GM21717 (cell line): ENCODE measurements at regions not wholly inside any gene's neighbourhood (a gene's known extent, or its start where the extent isn't known, plus 50 kb on each side); places are given as distances from the start of the nearest gene placed in this dataset.

ENCODE experiments used
- ATAC-seq: cut with Tn5 transposase; IDR thresholded peaks from one replicate; pipeline ENCODE4 v1.9.1; 2021; ENCODE audit warnings: mild to moderate bottlenecking, moderate library complexity; ENCODE audit not compliant: unreplicated experiment

GRCh38 chr3:15942936-15943335 is 145.2 kb upstream of the ANKRD28 start:
- no peak for ATAC-seq

GRCh38 chr3:15948388-15948787 is 150.6 kb upstream of the ANKRD28 start:
- no peak for ATAC-seq

GRCh38 chr3:15952543-15953175 is 154.9 kb upstream of the ANKRD28 start:
- no peak for ATAC-seq

DNA sequence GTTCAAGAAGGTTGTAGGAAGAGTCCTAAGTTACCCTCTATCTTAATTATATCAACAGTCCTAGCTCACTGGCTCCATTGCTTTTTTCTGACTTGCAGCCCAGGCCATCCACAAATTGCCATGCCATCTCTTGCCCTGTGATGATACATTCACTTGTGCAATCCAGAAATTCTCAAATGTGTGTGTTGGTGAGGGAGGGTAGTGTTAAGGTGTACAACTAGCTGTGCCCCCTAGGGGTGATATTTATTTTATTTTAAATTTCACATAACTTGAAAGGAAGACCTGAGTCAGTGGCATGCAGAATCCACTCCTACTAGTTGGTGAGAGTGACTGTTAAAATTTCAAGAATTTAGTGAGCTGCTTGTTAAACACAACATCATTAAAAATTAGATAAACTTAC is 156.1 kb upstream of the ANKRD28 start:
- no peak for ATAC-seq

GRCh38 chr3:15955968-15956367 is 158.2 kb upstream of the ANKRD28 start:
- ATAC-seq, result no peak

- ATAC-seq, result no peak
Measured at GRCh38 chr3:15958692-15959433, 161.1 kb upstream of the ANKRD28 start.

GRCh38 chr3:15959434-15959811 is 161.6 kb upstream of the ANKRD28 start:
- no peak for ATAC-seq

- no peak for ATAC-seq
Measured at GRCh38 chr3:15964605-15965442, 167.0 kb upstream of the ANKRD28 start.

DNA sequence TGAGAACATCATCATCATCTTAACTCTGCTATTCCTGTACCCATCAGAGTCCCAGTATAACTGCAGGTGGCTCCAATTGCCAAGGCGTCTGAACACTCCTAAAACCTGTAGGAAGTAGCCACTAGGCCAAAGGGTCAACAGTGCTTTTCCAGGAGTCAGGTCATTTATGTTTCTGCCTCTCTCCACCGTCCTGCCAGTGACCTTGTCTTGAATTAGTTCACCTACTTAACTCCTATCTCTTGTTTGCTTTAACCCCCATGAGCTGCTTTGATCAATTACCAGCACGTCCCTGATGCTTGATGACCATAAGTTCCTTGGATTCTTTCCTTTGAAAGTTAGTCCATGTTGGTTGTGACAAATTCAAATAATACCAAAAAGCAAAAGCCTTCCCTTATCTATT is 169.8 kb upstream of the ANKRD28 start:
- no peak for ATAC-seq

DNA sequence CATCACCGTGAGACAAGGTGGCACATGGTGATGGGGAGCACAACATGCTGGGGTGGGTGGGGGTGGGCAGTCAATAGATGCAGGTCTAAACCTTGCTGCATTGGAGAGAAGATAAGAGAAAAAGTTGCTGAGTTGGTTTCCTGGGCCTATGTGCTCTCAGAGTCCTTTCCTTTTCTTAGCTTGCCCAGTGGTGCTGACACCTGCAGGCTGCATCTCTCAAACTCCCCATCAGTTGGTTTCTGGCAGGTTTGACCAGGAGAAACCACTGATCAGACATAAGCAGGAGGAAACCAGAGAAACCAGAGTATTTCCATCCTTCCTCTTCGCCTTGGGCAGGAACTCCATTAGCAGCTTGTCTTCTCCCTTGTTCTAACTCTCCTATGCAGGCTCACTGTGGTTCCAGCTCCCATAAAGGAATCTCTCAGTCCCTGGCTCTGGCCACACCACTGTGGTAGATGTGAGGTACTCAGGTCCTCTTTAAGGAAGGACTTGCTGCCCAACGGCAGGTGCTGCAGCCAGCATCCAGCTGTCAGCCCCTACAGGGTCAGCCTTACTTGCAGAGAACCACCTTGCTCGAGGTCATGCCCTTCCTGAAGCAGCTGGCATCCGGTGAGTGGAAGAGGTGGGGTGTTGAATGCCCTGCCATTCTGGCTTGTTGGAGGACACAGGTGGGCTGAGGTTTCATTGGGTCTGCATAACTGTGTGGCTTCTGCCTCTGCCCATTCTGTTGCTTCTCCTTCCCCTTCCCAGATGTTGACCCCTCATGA is 172.3 kb upstream of the ANKRD28 start:
- no peak for ATAC-seq

DNA sequence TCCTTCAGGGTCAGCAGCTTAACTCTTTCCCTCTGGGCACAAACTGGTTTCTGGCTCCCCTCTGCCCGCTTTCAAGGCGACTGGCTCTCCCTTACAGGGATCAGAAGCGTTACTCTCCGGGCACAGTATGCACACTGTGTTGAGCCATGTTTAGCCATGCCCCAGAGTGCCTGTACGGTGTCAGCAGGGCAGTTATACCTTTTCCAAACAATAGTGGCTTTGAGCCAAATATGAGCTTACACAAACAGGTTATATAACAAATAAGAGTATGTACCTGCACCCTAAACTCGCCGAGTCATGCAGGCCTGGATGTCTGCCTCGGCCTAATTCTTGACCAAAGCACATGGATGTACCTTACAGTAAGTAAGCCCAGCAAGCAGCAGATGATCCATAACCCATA is 175.6 kb upstream of the ANKRD28 start:
- ATAC-seq, result no peak

DNA sequence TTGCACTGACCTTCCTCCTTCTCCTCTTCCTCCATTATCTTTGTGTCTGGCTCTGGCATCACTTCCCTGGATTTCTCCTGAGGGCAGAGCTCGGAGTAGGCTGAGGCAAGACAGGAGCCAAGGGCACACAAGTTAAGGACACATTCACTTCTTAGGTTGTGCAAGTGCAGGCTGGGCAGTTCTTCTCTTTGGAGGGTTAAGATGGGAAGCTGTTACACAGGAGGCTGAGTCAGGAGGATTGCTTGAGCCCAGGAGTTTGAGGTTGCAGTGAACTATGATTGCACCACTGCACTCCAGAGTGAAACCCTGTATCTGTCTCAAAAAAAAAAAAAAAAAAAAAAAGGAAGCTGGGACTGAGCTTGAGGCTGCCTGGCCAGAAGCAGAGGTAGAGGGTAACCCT is 176.2 kb upstream of the ANKRD28 start:
- ATAC-seq, result no peak

GRCh38 chr3:15974647-15975046 is 176.9 kb upstream of the ANKRD28 start:
- no peak for ATAC-seq

GRCh38 chr3:15976524-15976923 is 178.7 kb upstream of the ANKRD28 start:
- no peak for ATAC-seq

DNA sequence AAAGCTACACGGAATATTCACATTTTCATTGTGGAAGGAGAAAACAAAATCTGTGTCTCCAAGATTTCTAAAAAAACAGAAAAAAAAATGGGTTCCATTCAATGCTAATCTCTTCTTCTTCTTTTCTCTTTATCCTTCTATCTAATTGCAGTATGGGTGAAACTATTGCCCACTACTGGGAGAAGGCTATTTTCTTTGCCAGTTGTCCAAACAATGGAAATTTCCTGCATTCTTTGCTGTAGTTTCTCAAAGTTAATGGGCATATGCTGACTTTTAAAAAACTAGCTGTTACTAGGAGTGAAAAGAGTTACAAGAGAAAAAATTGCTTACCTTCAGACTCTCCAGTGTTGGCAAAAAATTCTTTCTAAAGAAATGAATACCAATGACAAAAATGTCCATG is 179.3 kb upstream of the ANKRD28 start:
- no peak for ATAC-seq

DNA sequence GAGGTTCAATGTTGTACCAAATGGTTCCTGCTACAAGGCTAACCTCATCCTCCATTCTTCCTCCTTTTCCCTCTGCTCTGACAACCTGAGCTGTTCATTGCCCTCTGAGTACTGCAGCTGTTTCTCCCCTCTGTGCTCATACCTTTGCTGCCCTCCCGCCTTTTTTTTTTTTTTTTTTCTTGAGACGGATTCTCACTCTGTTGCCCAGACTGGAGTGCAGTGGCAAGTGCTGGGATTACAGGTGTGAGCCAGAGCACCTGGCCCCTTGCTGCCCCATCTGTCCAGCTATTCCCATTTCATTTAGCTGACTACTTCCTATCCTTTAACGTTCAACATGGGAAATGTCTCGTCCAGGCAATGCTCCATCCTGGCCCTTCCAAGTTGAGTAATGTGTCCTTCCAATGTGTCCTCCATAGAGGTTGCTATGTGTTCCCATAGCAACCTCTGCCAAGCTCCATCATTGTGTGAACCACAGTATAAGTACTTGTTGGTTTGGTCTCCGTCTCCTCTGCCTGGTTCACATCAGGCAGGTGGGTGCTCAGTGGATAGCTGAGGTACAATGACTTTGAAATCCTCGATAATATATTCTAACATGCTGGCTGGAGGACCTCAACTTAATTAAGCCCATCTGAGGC is 179.9 kb upstream of the ANKRD28 start:
- no peak for ATAC-seq

- no peak for ATAC-seq
Measured at GRCh38 chr3:15978801-15979200, 181.0 kb upstream of the ANKRD28 start.

- ATAC-seq, result no peak
Measured at GRCh38 chr3:15979495-15979894, 181.7 kb upstream of the ANKRD28 start.

GRCh38 chr3:15979900-15980299 is 182.1 kb upstream of the ANKRD28 start:
- no peak for ATAC-seq

DNA sequence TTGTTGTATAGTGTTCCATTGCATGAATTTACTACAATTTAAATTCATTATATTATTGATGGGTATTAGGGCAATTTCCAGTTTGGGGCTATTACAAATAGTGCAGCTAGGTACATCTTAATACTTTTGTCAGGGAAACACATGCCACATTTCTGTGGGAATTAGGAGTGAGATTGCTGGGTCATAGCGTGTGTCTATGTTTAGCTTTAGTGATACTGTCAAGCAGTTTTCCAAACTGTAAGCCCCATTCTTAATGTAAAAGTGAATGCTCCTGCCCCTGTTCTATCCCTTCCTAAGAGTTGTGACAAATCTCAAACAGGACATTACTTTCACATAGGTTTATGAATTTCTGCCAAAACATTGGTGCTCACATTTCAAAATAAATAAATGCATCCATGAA is 184.5 kb upstream of the ANKRD28 start:
- ATAC-seq, result no peak
